ENCODE measurements at regions not wholly inside any gene's neighbourhood (a gene's known extent, or its start where the extent isn't known, plus 50 kb on each side); places are given as distances from the start of the nearest gene placed in this dataset.

- Histone ChIP-seq H3K27me3 (ENCODE audit: control insufficient read depth, insufficient read depth, low read length) (no peaks in the 10 kb centered on the region), H3K4me3 (ENCODE audit: low read depth, low read length) (no peak overlapping the region), H3K36me3 (ENCODE audit: control insufficient read depth, insufficient read depth, low read length) (no peaks in the 10 kb centered on the region)
- CTCF ChIA-PET, result no interaction called here
- no peak for DNase-seq (ENCODE audit: low read depth)
- TF ChIP-seq, protein P1, sequence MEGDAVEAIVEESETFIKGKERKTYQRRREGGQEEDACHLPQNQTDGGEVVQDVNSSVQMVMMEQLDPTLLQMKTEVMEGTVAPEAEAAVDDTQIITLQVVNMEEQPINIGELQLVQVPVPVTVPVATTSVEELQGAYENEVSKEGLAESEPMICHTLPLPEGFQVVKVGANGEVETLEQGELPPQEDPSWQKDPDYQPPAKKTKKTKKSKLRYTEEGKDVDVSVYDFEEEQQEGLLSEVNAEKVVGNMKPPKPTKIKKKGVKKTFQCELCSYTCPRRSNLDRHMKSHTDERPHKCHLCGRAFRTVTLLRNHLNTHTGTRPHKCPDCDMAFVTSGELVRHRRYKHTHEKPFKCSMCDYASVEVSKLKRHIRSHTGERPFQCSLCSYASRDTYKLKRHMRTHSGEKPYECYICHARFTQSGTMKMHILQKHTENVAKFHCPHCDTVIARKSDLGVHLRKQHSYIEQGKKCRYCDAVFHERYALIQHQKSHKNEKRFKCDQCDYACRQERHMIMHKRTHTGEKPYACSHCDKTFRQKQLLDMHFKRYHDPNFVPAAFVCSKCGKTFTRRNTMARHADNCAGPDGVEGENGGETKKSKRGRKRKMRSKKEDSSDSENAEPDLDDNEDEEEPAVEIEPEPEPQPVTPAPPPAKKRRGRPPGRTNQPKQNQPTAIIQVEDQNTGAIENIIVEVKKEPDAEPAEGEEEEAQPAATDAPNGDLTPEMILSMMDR (IDR thresholded peaks at IDR 0.05; ENCODE audit: insufficient read depth, low read depth, low read length), result no peak
- POLR2A ChIA-PET, result no interaction called here
Measured at GRCh38 chr6:15809367-15809766, 146.5 kb upstream of the DTNBP1 start.

- ChIA-PET CTCF (no interaction called here), POLR2A (no interaction called here)
- TF ChIP-seq, protein P1 (IDR thresholded peaks at IDR 0.05; ENCODE audit: insufficient read depth, low read depth, low read length), result no peak
- H3K36me3 ChIP-seq (ENCODE audit: control insufficient read depth, insufficient read depth, low read length), result no peaks in the 10 kb centered on the region
- no peak overlapping the region for H3K4me3 ChIP-seq (ENCODE audit: low read depth, low read length)
- no peaks in the 10 kb centered on the region for H3K27me3 ChIP-seq (ENCODE audit: control insufficient read depth, insufficient read depth, low read length)
- no peak for DNase-seq (ENCODE audit: low read depth)
Measured at GRCh38 chr6:15804164-15805154, 141.6 kb upstream of the DTNBP1 start.

DNA sequence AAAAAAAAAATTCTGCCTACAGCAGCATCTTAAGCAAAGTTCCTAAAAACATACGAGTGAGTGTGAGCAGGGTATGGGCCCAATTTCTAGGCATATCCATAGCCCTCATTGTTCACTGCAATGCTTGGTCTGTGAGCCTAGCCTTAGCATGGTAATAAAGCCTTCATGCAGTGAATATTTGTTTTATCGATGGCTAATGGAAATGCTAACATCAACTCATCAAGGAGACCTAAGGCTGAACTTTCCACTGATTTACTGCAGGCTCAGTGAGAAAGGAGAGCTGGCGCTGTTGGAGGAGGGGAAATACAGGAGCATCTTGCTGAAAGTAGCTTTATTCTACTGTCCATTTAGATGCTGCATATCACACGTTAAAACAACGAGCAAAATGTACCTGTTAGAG is 139.6 kb upstream of the DTNBP1 start:
- TF ChIP-seq, protein P1 (IDR thresholded peaks at IDR 0.05; ENCODE audit: insufficient read depth, low read depth, low read length), result no peak
- Histone ChIP-seq H3K4me3 (ENCODE audit: low read depth, low read length) (no peak overlapping the region), H3K27me3 (ENCODE audit: control insufficient read depth, insufficient read depth, low read length) (no peaks in the 10 kb centered on the region), H3K36me3 (ENCODE audit: control insufficient read depth, insufficient read depth, low read length) (no peaks in the 10 kb centered on the region)
- ChIA-PET CTCF (no interaction called here), POLR2A (no interaction called here)
- no peak for DNase-seq (ENCODE audit: low read depth)

GRCh38 chr6:15801912-15802311 is 139.1 kb upstream of the DTNBP1 start:
- POLR2A ChIA-PET, result interaction anchor here (0.6 kb wide), 1 partner anchor 9 kb away, joined by 3 read pairs; no protein-coding TSS in a partner anchor
- H3K36me3 ChIP-seq (ENCODE audit: control insufficient read depth, insufficient read depth, low read length), result no peaks in the 10 kb centered on the region

More at GRCh38 chr6:15801912-15802311, 139.1 kb upstream of the DTNBP1 start:
- CTCF ChIA-PET, result no interaction called here
- TF ChIP-seq, protein P1 (IDR thresholded peaks at IDR 0.05; ENCODE audit: insufficient read depth, low read depth, low read length), result no peak
- no peaks in the 10 kb centered on the region for H3K27me3 ChIP-seq (ENCODE audit: control insufficient read depth, insufficient read depth, low read length)
- DNase-seq (ENCODE audit: low read depth), result no peak
- H3K4me3 ChIP-seq (ENCODE audit: low read depth, low read length), result no peak overlapping the region
